ENCODE measurements at regions not wholly inside any gene's neighbourhood (a gene's known extent, or its start where the extent isn't known, plus 50 kb on each side); places are given as distances from the start of the nearest gene placed in this dataset.

- intact Hi-C loops (cut with micrococcal nuclease), result no loop called here
- no peak overlapping the region for H4K91ac ChIP-seq (ENCODE audit: insufficient read depth, low read depth, low read length)
- no peak overlapping the region for H3K4ac ChIP-seq (ENCODE audit: low read depth, low read length)
- in situ Hi-C loops (cut with MboI; ENCODE audit: low sequenced_read_pairs), result no loop called here
- no peak overlapping the region; the same call in 2 of the 3 replicates for H2BK15ac ChIP-seq (ENCODE audit: low read depth, low read length)
- no peak overlapping the region for H4K5ac ChIP-seq (ENCODE audit: low read depth, low read length)
- no peak for TF ChIP-seq ELK1 (IDR thresholded peaks at IDR 0.05; ENCODE audit: borderline replicate concordance, low read depth, low read length)
- TF ChIP-seq CTCF (conservative IDR thresholded peaks at IDR 0.05; ENCODE audit: low read depth, low read length), result no peak
- no peak for TF ChIP-seq USF2 (IDR thresholded peaks at IDR 0.05; ENCODE audit: low read depth, low read length)
- no peak for TF ChIP-seq BHLHE40 (IDR thresholded peaks at IDR 0.05; ENCODE audit: low read depth, low read length)
- TF ChIP-seq MXI1 (IDR thresholded peaks at IDR 0.05; ENCODE audit: borderline replicate concordance, low read depth, low read length), result no peak
- no peak for TF ChIP-seq NFE2L2 (IDR thresholded peaks at IDR 0.05; ENCODE audit: low read depth, low read length)
- TF ChIP-seq CEBPB (IDR thresholded peaks at IDR 0.05; ENCODE audit: low read depth, low read length), result no peak
- no peak for TF ChIP-seq RAD21 (IDR thresholded peaks at IDR 0.05; ENCODE audit: low read length)
- TF ChIP-seq RCOR1 (IDR thresholded peaks at IDR 0.05; ENCODE audit: insufficient replicate concordance, low read length), result no peak
- TF ChIP-seq POLR2A (IDR thresholded peaks at IDR 0.05; ENCODE audit: low read depth, low read length), result no peak
- no peak for TF ChIP-seq SMC3 (IDR thresholded peaks at IDR 0.05; ENCODE audit: low read depth, low read length)
- TF ChIP-seq MAZ (IDR thresholded peaks at IDR 0.05; ENCODE audit: borderline replicate concordance, low read depth, low read length), result no peak
- no peak for TF ChIP-seq CHD1 (IDR thresholded peaks at IDR 0.05; ENCODE audit: low read depth, low read length)
- no peak for TF ChIP-seq FOS (IDR thresholded peaks at IDR 0.05; ENCODE audit: low read depth, low read length)
- TF ChIP-seq MAFK (IDR thresholded peaks at IDR 0.05; ENCODE audit: low read depth, low read length), result no peak
- TF ChIP-seq RFX5 (IDR thresholded peaks at IDR 0.05; ENCODE audit: low read depth, low read length), result no peak
- H3K23ac ChIP-seq (ENCODE audit: low read depth, low read length), result no peak overlapping the region
- no peak overlapping the region; a peak in 1 of 4 replicates for H4K8ac ChIP-seq (ENCODE audit: low read depth in 2 of 2, low read length in 2 of 2)
- H3K9me1 ChIP-seq (ENCODE audit: insufficient read depth, low read length), result no peaks in the 10 kb centered on the region; the same call in 1 of the 2 replicates
- H3K14ac ChIP-seq (replicated peaks; ENCODE audit: low read depth, low read length), result no peak overlapping the region
- no CpG with 5 or more reads among the region's 3 CpGs for WGBS, 2 experiments (ENCODE audit: extremely low coverage in 2 of 2, insufficient read length in 1 of 2)
- H3K9me3 ChIP-seq (ENCODE audit: control insufficient read depth, insufficient read depth, low read length), result no peaks in the 10 kb centered on the region
- dilution Hi-C loops (cut with HindIII; ENCODE audit: low sequenced_read_pairs, unreplicated experiment), result no loop called here
- ChIA-PET POLR2A (ENCODE audit: unreplicated experiment) (no interaction called here), CTCF (interaction anchor here (0.6 kb wide), 1 partner anchor 1055 kb away, joined by 3 read pairs; no protein-coding TSS in a partner anchor)
- no peak overlapping the region for H2BK120ac ChIP-seq (ENCODE audit: low read depth, low read length)
- H3K9ac ChIP-seq (ENCODE audit: low read depth, low read length), result no peak overlapping the region
- H3K4me3 ChIP-seq (ENCODE audit: insufficient read depth, low read depth, low read length), result no peak overlapping the region
- no peak overlapping the region for H3K27ac ChIP-seq (ENCODE audit: insufficient read depth, low read length)
- DNase-seq, result peak; percentile 21
- H2AK5ac ChIP-seq (ENCODE audit: low read depth, low read length), result no peak overlapping the region
- H4K20me1 ChIP-seq (ENCODE audit: insufficient read depth, low read length), result no peaks in the 10 kb centered on the region
- no peak overlapping the region for H3K56ac ChIP-seq (ENCODE audit: extremely low read depth, insufficient read depth, low read length)
- H2AFZ ChIP-seq (replicated peaks; ENCODE audit: low read length, poor library complexity), result no peak overlapping the region
- no TSS peak for BruUV-seq (replicated peaks)
- no peak overlapping the region for H2BK20ac ChIP-seq (ENCODE audit: low read depth, low read length)
- ATAC-seq (ENCODE audit: low read depth), result no peak
- H2AK9ac ChIP-seq (replicated peaks; ENCODE audit: low read depth, low read length, poor library complexity), result no peak overlapping the region
- H3K79me1 ChIP-seq (ENCODE audit: low read depth in 1 of 2, low read length in 2 of 2), result no peaks in the 10 kb centered on the region
- H2BK5ac ChIP-seq (ENCODE audit: low read depth, low read length, poor library complexity, severe bottlenecking), result no peak overlapping the region
- no peaks in the 10 kb centered on the region for H3K27me3 ChIP-seq (ENCODE audit: control insufficient read depth, insufficient read depth, low read length)
- H3K4me1 ChIP-seq (ENCODE audit: control insufficient read depth, insufficient read depth, low read length), result no peaks in the 10 kb centered on the region; the same call in 1 of the 2 replicates
- no peak overlapping the region for H3K4me2 ChIP-seq (ENCODE audit: low read depth, low read length)
- H3K36me3 ChIP-seq (ENCODE audit: control insufficient read depth, insufficient read depth, low read length), result no peaks in the 10 kb centered on the region
- no peak overlapping the region for H3K18ac ChIP-seq (ENCODE audit: low read depth, low read length)
These were observed 583.1 kb upstream of the RGS18 start for GRCh38 chr1:191575180-191575579.

Data from IMR-90 (cell line).